ENCODE measurements at regions not wholly inside any gene's neighbourhood (a gene's known extent, or its start where the extent isn't known, plus 50 kb on each side); places are given as distances from the start of the nearest gene placed in this dataset.

- no peak overlapping the region for H3K4me3 ChIP-seq (ENCODE audit: low read depth, low read length)
- no peak for TF ChIP-seq CTCF (IDR thresholded peaks at IDR 0.05; ENCODE audit: borderline replicate concordance, insufficient read depth, low read depth, low read length)
Observed at GRCh38 chr7:112596260-112596659, 115.5 kb downstream of the LSMEM1 start.

- no peak overlapping the region for H3K4me3 ChIP-seq (ENCODE audit: low read depth, low read length)
- TF ChIP-seq CTCF (IDR thresholded peaks at IDR 0.05; ENCODE audit: borderline replicate concordance, insufficient read depth, low read depth, low read length): no peak
Observed at GRCh38 chr7:112596981-112597380, 116.2 kb downstream of the LSMEM1 start.

DNA sequence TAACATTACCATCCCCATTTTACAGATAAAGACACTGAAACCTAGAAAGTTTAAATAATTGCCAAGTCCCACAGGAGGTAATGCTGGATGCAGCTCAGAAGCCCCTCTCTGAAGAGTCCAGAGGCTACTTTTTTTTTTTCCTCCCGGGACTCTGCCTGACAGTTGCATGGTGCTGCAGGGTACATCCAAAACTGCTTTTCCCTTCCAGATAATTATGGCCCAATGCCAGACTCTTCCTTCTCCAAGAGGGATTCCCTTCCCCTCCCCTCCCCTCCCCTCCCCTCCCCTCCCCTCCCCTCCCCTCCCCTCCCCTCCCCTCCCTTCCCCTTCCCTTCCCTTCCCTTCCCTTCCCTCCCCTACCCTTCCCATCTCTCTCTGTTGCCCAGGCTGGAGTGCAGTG is 122.9 kb downstream of the LSMEM1 start:
- no peak for TF ChIP-seq CTCF (IDR thresholded peaks at IDR 0.05; ENCODE audit: borderline replicate concordance, insufficient read depth, low read depth, low read length)
- H3K4me3 ChIP-seq (ENCODE audit: low read depth, low read length): no peak overlapping the region

- H3K4me3 ChIP-seq (ENCODE audit: low read depth, low read length): no peak overlapping the region
Observed at GRCh38 chr7:112610636-112611035, 129.8 kb downstream of the LSMEM1 start.

DNA sequence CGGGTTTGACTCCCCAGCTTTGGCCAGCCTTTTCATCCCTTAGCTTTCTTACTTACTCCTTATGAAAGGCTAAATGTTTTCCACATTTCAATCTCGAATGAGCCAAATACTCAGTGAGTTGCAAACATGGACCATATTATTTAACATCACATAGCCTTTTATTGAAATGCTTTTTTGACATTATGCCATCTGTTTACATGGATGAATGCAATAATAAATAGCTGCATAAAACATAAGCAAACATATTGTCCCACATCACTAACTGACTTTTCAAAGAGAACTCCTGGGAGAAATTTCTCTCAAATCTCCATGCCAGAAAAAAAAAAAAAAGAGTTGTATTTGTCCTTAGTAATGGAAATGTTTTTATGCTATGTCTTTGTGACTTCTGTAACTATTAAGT is 134.9 kb downstream of the LSMEM1 start:
- no peak for TF ChIP-seq CTCF (IDR thresholded peaks at IDR 0.05; ENCODE audit: borderline replicate concordance, insufficient read depth, low read depth, low read length)
- no peak overlapping the region for H3K4me3 ChIP-seq (ENCODE audit: low read depth, low read length)

More at GRCh38 chr7:112610636-112611035, 129.8 kb downstream of the LSMEM1 start:
- TF ChIP-seq CTCF (IDR thresholded peaks at IDR 0.05; ENCODE audit: borderline replicate concordance, insufficient read depth, low read depth, low read length): no peak

GRCh38 chr7:112616295-112616694 is 135.5 kb downstream of the LSMEM1 start:
- TF ChIP-seq CTCF (IDR thresholded peaks at IDR 0.05; ENCODE audit: borderline replicate concordance, insufficient read depth, low read depth, low read length): no peak
- no peak overlapping the region for H3K4me3 ChIP-seq (ENCODE audit: low read depth, low read length)

GRCh38 chr7:112619343-112619742 is 138.6 kb downstream of the LSMEM1 start:
- no peak overlapping the region for H3K4me3 ChIP-seq (ENCODE audit: low read depth, low read length)
- no peak for TF ChIP-seq CTCF (IDR thresholded peaks at IDR 0.05; ENCODE audit: borderline replicate concordance, insufficient read depth, low read depth, low read length)

All from GM12875 (cell line).